ENCODE measurements at regions not wholly inside any gene's neighbourhood (a gene's known extent, or its start where the extent isn't known, plus 50 kb on each side); places are given as distances from the start of the nearest gene placed in this dataset.

DNA sequence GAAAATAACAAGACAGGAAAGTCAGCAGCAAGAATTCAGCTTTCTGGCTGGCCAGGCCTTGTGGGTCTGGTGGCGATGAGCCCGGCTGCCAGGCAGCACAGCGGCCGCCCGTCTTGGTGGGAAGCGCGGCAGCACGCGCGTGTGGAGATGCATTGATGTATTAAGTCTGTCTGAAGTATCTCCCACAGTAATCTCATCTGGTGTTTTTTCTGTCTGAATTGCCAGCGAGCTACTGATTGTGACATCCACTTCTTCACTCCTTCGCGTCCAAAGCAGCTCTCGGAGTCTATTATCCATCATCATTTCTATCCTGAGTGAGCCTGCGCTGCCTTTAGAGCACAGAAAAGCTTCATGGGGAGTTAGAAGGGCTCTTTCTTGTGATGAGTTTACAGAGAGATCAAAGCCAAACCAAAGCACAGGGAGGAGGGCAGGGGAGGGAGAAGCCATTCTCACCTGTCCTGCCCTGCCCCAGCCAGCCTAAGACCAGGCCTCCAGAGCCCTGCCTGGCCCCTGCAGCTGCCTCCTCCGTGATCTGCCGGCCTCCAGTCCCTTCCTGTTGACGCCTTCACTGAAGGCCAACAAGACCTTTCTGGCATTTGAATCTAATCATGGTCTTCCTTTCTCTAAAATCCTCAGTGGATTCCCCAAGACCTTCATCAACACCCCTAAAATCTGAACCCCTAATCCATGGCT lies 1419.0 kb downstream of the TBC1D22A start:
- no peak for DNase-seq (ENCODE audit: insufficient read length, low spot score)
- no peak for FAIRE-seq
- TF ChIP-seq PAX5 (IDR thresholded peaks at IDR 0.05; ENCODE audit: insufficient read depth, low read length, severe bottlenecking) (no peak), TAF1 (IDR thresholded peaks at IDR 0.05; ENCODE audit: low read depth, low read length) (no peak), POU2F2 (IDR thresholded peaks at IDR 0.05; ENCODE audit: low read depth, low read length) (no peak)

DNA sequence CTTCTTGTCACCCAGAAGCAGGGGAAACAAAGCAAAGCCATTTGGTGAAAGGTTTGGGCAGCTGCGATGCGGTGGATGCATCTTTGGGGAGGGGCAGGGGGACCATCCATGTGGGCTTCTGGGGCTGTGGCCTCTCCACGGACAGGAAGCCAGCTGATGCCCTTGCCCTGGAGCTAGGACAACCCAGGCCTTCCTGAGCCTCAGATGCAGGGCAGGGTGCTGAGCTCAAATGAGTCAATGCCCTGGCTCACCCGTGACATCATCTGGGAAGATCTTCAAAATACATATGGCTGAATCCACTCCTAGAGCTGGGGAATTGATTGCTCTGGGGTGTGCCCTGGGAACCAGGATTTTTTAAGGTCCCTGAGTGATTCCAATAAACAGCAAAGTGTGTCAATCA lies 1418.2 kb downstream of the TBC1D22A start:
- DNase-seq (ENCODE audit: insufficient read length, low spot score) (no peak), FAIRE-seq (no peak)
- TF ChIP-seq POLR2A (IDR thresholded peaks at IDR 0.05; ENCODE audit: low read depth, low read length) (no peak), PAX5 (IDR thresholded peaks at IDR 0.05; ENCODE audit: insufficient read depth, low read length, severe bottlenecking) (no peak), SPI1 (IDR thresholded peaks at IDR 0.05; ENCODE audit: low read depth, low read length) (no peak), POU2F2 (IDR thresholded peaks at IDR 0.05; ENCODE audit: low read depth, low read length) (no peak), POLR2AphosphoS5 (IDR thresholded peaks at IDR 0.05; ENCODE audit: low read depth, low read length) (no peak), TAF1 (IDR thresholded peaks at IDR 0.05; ENCODE audit: low read depth, low read length) (no peak)

- DNase-seq (ENCODE audit: insufficient read length, low spot score), result no peak
- TF ChIP-seq TAF1 (IDR thresholded peaks at IDR 0.05; ENCODE audit: low read depth, low read length) (no peak), POU2F2 (IDR thresholded peaks at IDR 0.05; ENCODE audit: low read depth, low read length) (no peak), POLR2AphosphoS5 (IDR thresholded peaks at IDR 0.05; ENCODE audit: low read depth, low read length) (no peak), SPI1 (IDR thresholded peaks at IDR 0.05; ENCODE audit: low read depth, low read length) (no peak), PAX5 (IDR thresholded peaks at IDR 0.05; ENCODE audit: insufficient read depth, low read length, severe bottlenecking) (no peak), POLR2A (IDR thresholded peaks at IDR 0.05; ENCODE audit: low read depth, low read length) (no peak)
- no peak for FAIRE-seq
Observed at GRCh38 chr22:48179571-48180546, 1417.4 kb downstream of the TBC1D22A start.

DNA sequence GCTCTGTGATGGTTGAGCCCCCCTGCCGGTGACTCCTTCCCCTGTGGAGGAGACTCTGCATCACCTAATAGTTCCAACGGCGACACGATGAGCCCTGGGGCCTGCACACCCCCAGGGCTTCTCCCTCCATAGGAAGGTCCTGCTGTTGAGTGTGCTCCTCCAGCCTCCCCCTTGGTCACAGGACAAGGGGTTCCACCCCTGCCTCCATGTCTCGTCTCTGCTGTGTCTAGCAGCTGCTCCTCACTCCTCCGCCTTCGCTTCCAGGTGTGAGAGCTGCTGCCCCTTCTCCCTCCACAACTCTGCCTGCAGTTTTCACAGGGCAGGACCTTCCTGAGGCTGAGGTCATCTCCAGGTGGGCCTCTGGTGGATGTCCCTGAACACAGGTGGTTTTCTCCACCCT lies 1416.1 kb downstream of the TBC1D22A start:
- TF ChIP-seq POU2F2 (IDR thresholded peaks at IDR 0.05; ENCODE audit: low read depth, low read length), result no peak
- TF ChIP-seq SPI1 (IDR thresholded peaks at IDR 0.05; ENCODE audit: low read depth, low read length), result no peak
- no peak for TF ChIP-seq PAX5 (IDR thresholded peaks at IDR 0.05; ENCODE audit: insufficient read depth, low read length, severe bottlenecking)
- TF ChIP-seq TAF1 (IDR thresholded peaks at IDR 0.05; ENCODE audit: low read depth, low read length), result no peak
- TF ChIP-seq POLR2AphosphoS5 (IDR thresholded peaks at IDR 0.05; ENCODE audit: low read depth, low read length), result no peak
- TF ChIP-seq POLR2A (IDR thresholded peaks at IDR 0.05; ENCODE audit: low read depth, low read length), result no peak
- DNase-seq (ENCODE audit: insufficient read length, low spot score), result no peak
- no peak for FAIRE-seq

DNA sequence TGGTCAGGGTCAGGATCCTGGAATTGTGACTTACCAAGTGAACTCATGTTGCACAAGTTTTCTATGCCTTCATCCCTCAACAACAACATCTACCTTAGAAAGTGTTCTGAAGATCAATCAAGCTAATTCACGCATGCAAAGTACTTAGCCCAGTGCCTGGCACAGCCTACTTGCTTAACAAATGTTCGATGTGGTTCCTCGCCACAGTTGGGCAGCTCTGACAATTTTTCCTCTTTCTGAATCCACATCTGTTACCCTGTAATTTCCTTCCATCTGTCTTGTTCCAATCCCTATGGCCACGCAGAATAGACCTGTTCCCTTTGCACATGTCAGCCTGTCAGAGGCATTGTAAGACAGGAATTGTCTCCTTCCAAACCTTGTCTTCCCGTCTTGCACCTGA lies 1415.2 kb downstream of the TBC1D22A start:
- FAIRE-seq (no peak), DNase-seq (ENCODE audit: insufficient read length, low spot score) (no peak)
- TF ChIP-seq POU2F2 (IDR thresholded peaks at IDR 0.05; ENCODE audit: low read depth, low read length), result no peak
- no peak for TF ChIP-seq TAF1 (IDR thresholded peaks at IDR 0.05; ENCODE audit: low read depth, low read length)
- TF ChIP-seq POLR2AphosphoS5 (IDR thresholded peaks at IDR 0.05; ENCODE audit: low read depth, low read length), result no peak
- no peak for TF ChIP-seq POLR2A (IDR thresholded peaks at IDR 0.05; ENCODE audit: low read depth, low read length)
- no peak for TF ChIP-seq SPI1 (IDR thresholded peaks at IDR 0.05; ENCODE audit: low read depth, low read length)
- no peak for TF ChIP-seq PAX5 (IDR thresholded peaks at IDR 0.05; ENCODE audit: insufficient read depth, low read length, severe bottlenecking)

- FAIRE-seq, result no peak
- TF ChIP-seq POU2F2 (IDR thresholded peaks at IDR 0.05; ENCODE audit: low read depth, low read length) (no peak), PAX5 (IDR thresholded peaks at IDR 0.05; ENCODE audit: insufficient read depth, low read length, severe bottlenecking) (no peak), POLR2AphosphoS5 (IDR thresholded peaks at IDR 0.05; ENCODE audit: low read depth, low read length) (no peak)
- no peak for DNase-seq (ENCODE audit: insufficient read length, low spot score)
Observed at GRCh38 chr22:48175721-48176120, 1413.3 kb downstream of the TBC1D22A start.

- no peak for FAIRE-seq
- no peak for DNase-seq (ENCODE audit: insufficient read length, low spot score)
- TF ChIP-seq PAX5 (IDR thresholded peaks at IDR 0.05; ENCODE audit: insufficient read depth, low read length, severe bottlenecking) (no peak), POLR2A (IDR thresholded peaks at IDR 0.05; ENCODE audit: low read depth, low read length) (no peak), POLR2AphosphoS5 (IDR thresholded peaks at IDR 0.05; ENCODE audit: low read depth, low read length) (no peak), TAF1 (IDR thresholded peaks at IDR 0.05; ENCODE audit: low read depth, low read length) (no peak), SPI1 (IDR thresholded peaks at IDR 0.05; ENCODE audit: low read depth, low read length) (no peak), POU2F2 (IDR thresholded peaks at IDR 0.05; ENCODE audit: low read depth, low read length) (no peak)
Observed at GRCh38 chr22:48173773-48174160, 1411.3 kb downstream of the TBC1D22A start.

- FAIRE-seq, result no peak
- DNase-seq (ENCODE audit: insufficient read length, low spot score), result no peak
- no peak for TF ChIP-seq POLR2A (IDR thresholded peaks at IDR 0.05; ENCODE audit: low read depth, low read length)
- no peak for TF ChIP-seq PAX5 (IDR thresholded peaks at IDR 0.05; ENCODE audit: insufficient read depth, low read length, severe bottlenecking)
- no peak for TF ChIP-seq TAF1 (IDR thresholded peaks at IDR 0.05; ENCODE audit: low read depth, low read length)
- TF ChIP-seq SPI1 (IDR thresholded peaks at IDR 0.05; ENCODE audit: low read depth, low read length), result no peak
- TF ChIP-seq POU2F2 (IDR thresholded peaks at IDR 0.05; ENCODE audit: low read depth, low read length), result no peak
Observed at GRCh38 chr22:48173061-48173772, 1410.8 kb downstream of the TBC1D22A start.

DNA sequence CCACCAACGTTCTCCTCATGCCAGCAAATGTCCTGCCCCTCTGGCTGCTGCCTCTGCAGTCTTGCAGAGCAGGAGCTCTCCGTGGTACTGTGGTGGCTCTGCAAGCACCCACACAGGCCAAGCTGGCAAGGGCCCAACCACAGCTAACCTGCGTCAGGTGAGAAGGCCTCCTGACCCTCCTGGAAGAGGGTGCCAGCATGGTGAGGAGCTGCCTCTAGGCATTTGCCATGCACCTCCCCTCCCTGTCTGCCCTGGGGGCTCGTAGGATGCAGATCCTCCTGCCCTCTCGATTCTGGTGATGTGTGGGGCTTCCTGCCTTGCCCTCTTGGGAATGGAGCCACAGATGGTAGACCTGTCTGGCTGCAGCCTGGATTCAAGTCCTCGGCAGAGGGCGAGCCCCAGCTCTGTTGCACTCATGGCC lies 1408.8 kb downstream of the TBC1D22A start:
- FAIRE-seq (no peak), DNase-seq (ENCODE audit: insufficient read length, low spot score) (no peak)
- no peak for TF ChIP-seq POLR2A (IDR thresholded peaks at IDR 0.05; ENCODE audit: low read depth, low read length)
- TF ChIP-seq SPI1 (IDR thresholded peaks at IDR 0.05; ENCODE audit: low read depth, low read length), result no peak
- no peak for TF ChIP-seq PAX5 (IDR thresholded peaks at IDR 0.05; ENCODE audit: insufficient read depth, low read length, severe bottlenecking)
- TF ChIP-seq POU2F2 (IDR thresholded peaks at IDR 0.05; ENCODE audit: low read depth, low read length), result no peak
- no peak for TF ChIP-seq POLR2AphosphoS5 (IDR thresholded peaks at IDR 0.05; ENCODE audit: low read depth, low read length)
- TF ChIP-seq TAF1 (IDR thresholded peaks at IDR 0.05; ENCODE audit: low read depth, low read length), result no peak

Data from GM12891 (cell line).